Smooth muscle cell (in vitro differentiated cells): ENCODE measurements at regions not wholly inside any gene's neighbourhood (a gene's known extent, or its start where the extent isn't known, plus 50 kb on each side); places are given as distances from the start of the nearest gene placed in this dataset.

Experiments used
- DNase-seq: peaks from one replicate; lab custom pipeline; 2025; ENCODE audit not compliant: unreplicated experiment; lab: John Stamatoyannopoulos, UW
- H2AFZ ChIP-seq: fragments of 200-600 bp; sonication (generic); 2 replicates; pipeline ENCODE4 v1.6.0; 2016; ENCODE audit warnings: antibody characterized with exemption, low read depth, mild to moderate bottlenecking
- H3F3A ChIP-seq: fragments of 200-600 bp; sonication (generic); 2 replicates; pipeline ENCODE4 v1.6.0; 2017; ENCODE audit warnings: antibody characterized with exemption, low read depth
- H3K27ac ChIP-seq: fragments of 200-600 bp; sonication (generic); 2 replicates; pipeline ENCODE4 v1.5.1; 2016; ENCODE audit warnings: low read depth, mild to moderate bottlenecking
- H3K27me3 ChIP-seq: fragments of 200-600 bp; sonication (generic); 2 replicates; pipeline ENCODE4 v1.6.1; 2016; ENCODE audit warnings: low read depth, mild to moderate bottlenecking
- H3K36me3 ChIP-seq: fragments of 200-600 bp; sonication (generic); 2 replicates; pipeline ENCODE4 v1.5.1; 2016; ENCODE audit warnings: low read depth
- H3K4me1 ChIP-seq: fragments of 200-600 bp; sonication (generic); 2 replicates; pipeline ENCODE4 v1.5.1; 2016; ENCODE audit warnings: low read depth
- H3K4me2 ChIP-seq: fragments of 200-600 bp; sonication (generic); 2 replicates; pipeline ENCODE4 v1.6.0; 2016; ENCODE audit warnings: mild to moderate bottlenecking
- H3K4me3 ChIP-seq: fragments of 200-600 bp; sonication (generic); 2 replicates; pipeline ENCODE4 v1.5.1; 2016; ENCODE audit warnings: mild to moderate bottlenecking
- H3K79me2 ChIP-seq: fragments of 200-600 bp; sonication (generic); 2 replicates; pipeline ENCODE4 v1.6.0; 2016; ENCODE audit warnings: low read depth, mild to moderate bottlenecking
- H3K9ac ChIP-seq: fragments of 200-600 bp; sonication (generic); 2 replicates; pipeline ENCODE4 v1.6.0; 2016; ENCODE audit warnings: low read depth
- H3K9me3 ChIP-seq: fragments of 200-600 bp; sonication (generic); replicated peaks from 2 replicates; pipeline ENCODE4 v1.5.1; 2016; ENCODE audit warnings: low read depth
- H4K20me1 ChIP-seq: fragments of 200-600 bp; sonication (generic); 2 replicates; pipeline ENCODE4 v1.6.0; 2016; ENCODE audit warnings: low read depth
- WGBS: methylation state at CpG from one replicate; pipeline ENCODE4 v1.1.7; 2016; ENCODE audit warnings: low lambda C conversion rate; 5-methylcytosine and 5-hydroxymethylcytosine counted together
- TF ChIP-seq, protein P1 (sequence below): fragments of 200-600 bp; sonication (generic); IDR thresholded peaks from 2 replicates; pipeline ENCODE4 v1.5.1; 2017; ENCODE audit warnings: borderline replicate concordance, mild to moderate bottlenecking, antibody characterized with exemption; ENCODE audit not compliant: insufficient read depth, poor library complexity, severe bottlenecking

DNA sequence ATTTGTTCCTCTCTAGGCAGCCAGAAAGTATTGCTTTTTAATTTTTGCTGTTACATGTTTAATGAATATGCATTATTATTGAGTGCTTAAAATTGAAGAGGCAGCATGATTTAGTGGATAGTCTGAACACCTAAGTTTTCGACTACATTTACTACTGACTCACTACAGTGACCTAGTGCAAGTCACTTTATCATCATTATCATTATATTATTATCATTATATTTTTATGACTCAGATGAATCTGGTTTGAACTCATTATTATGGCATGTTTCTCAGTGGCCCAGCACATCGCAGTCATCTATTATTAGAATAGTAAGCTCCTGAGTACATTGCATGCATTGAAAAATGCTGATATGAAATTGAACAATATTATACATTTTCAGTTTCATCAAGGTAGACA is 351.2 kb upstream of the PRR20A start:
- Histone ChIP-seq H3K36me3 (no peaks in the 10 kb centered on the region), H3K9me3 (no peaks in the 10 kb centered on the region), H3K4me1 (no peaks in the 10 kb centered on the region), H3K27me3 (no peaks in the 10 kb centered on the region), H4K20me1 (no peaks in the 10 kb centered on the region), H3K79me2 (no peaks in the 10 kb centered on the region), H3K9ac (no peak overlapping the region), H3K4me3 (no peak overlapping the region), H2AFZ (no peak overlapping the region), H3K27ac (no peak overlapping the region), H3K4me2 (no peak overlapping the region), H3F3A (no peaks in the 10 kb centered on the region)
- 87% methylated on average over 2 of the region's 2 CpGs for WGBS
- no peak for DNase-seq
- TF ChIP-seq, protein P1, sequence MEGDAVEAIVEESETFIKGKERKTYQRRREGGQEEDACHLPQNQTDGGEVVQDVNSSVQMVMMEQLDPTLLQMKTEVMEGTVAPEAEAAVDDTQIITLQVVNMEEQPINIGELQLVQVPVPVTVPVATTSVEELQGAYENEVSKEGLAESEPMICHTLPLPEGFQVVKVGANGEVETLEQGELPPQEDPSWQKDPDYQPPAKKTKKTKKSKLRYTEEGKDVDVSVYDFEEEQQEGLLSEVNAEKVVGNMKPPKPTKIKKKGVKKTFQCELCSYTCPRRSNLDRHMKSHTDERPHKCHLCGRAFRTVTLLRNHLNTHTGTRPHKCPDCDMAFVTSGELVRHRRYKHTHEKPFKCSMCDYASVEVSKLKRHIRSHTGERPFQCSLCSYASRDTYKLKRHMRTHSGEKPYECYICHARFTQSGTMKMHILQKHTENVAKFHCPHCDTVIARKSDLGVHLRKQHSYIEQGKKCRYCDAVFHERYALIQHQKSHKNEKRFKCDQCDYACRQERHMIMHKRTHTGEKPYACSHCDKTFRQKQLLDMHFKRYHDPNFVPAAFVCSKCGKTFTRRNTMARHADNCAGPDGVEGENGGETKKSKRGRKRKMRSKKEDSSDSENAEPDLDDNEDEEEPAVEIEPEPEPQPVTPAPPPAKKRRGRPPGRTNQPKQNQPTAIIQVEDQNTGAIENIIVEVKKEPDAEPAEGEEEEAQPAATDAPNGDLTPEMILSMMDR, result no peak

DNA sequence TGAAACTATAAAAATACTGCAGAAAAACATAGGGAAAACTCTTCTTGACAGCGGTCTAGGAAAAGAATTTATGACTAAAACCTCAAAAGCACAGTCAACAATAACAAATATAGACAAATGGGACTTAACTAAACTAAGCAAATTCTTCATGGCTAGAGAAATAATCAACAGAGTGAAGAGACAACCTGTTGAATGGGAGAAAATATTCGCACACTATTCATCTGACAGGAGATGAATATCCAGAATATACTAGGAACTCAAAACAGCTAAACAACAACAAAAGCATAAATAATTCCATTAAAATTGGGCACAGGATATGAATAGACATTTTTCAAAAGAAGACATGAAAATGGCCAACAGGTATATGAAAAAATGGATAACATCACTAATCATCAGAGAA is 303.6 kb upstream of the PRR20A start:
- Histone ChIP-seq H3K4me1 (no peaks in the 10 kb centered on the region), H3K9me3 (no peaks in the 10 kb centered on the region), H3K79me2 (no peaks in the 10 kb centered on the region), H3K4me2 (no peak overlapping the region), H2AFZ (no peak overlapping the region), H3K9ac (no peak overlapping the region), H4K20me1 (no peaks in the 10 kb centered on the region), H3F3A (no peaks in the 10 kb centered on the region), H3K27ac (no peak overlapping the region), H3K27me3 (no peaks in the 10 kb centered on the region), H3K36me3 (no peaks in the 10 kb centered on the region), H3K4me3 (no peak overlapping the region)
- no peak for DNase-seq
- WGBS, result 94% methylated on average over 2 of the region's 2 CpGs
- TF ChIP-seq, protein P1, result no peak

DNA sequence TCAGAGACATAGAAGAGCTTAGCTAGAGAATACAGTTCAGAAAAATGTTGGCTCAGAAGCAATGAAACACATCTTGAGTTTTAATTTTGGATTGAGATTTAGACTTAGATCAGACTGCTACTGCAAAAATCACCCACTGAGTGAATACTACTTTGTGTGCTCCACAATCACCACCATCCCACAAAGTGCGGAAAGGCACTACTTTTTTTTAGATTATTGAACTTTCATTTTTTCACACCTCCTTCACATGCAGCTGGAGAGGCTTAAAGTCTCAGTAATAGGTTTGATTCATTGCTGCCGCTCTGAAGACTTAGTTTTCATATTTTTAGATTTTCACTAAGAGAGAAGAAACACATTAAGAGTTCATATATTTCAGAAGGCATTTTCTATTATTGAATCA is 289.9 kb upstream of the PRR20A start:
- Histone ChIP-seq H3K9me3 (no peaks in the 10 kb centered on the region), H4K20me1 (no peaks in the 10 kb centered on the region), H2AFZ (no peak overlapping the region), H3K9ac (no peak overlapping the region), H3K4me2 (no peak overlapping the region), H3K4me3 (no peak overlapping the region), H3K79me2 (no peaks in the 10 kb centered on the region), H3K4me1 (no peaks in the 10 kb centered on the region), H3K36me3 (no peaks in the 10 kb centered on the region), H3K27me3 (no peaks in the 10 kb centered on the region), H3K27ac (no peak overlapping the region), H3F3A (no peaks in the 10 kb centered on the region)
- TF ChIP-seq, protein P1, result no peak
- DNase-seq, result no peak
- 88% methylated on average over 2 of the region's 2 CpGs for WGBS

DNA sequence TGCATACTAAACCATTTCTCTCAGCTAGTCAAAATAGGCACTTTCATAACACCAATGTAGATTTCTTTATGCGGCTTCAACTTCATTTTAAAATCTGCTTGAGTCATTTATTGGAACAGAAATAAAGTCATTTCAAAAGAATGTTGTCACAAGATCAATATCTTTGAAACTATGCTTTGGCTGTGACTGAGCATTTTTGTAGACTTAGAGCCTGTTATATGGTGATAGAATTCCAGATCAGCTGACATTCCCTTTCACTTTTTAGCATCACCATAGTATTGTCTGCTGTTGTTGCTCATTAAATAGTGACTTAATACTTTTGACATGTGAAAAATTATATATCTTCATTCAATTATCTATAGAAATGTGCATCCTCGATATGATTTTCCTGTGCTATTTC is 279.2 kb upstream of the PRR20A start:
- no peaks in the 10 kb centered on the region for H3K79me2 ChIP-seq
- no peaks in the 10 kb centered on the region for H3F3A ChIP-seq
- H3K36me3 ChIP-seq, result no peaks in the 10 kb centered on the region
- no peak overlapping the region for H3K4me3 ChIP-seq
- no peak overlapping the region for H2AFZ ChIP-seq
- no peaks in the 10 kb centered on the region for H4K20me1 ChIP-seq
- TF ChIP-seq, protein P1, result no peak
- no peak for DNase-seq
- H3K4me1 ChIP-seq, result no peaks in the 10 kb centered on the region
- H3K4me2 ChIP-seq, result no peak overlapping the region
- no peaks in the 10 kb centered on the region for H3K27me3 ChIP-seq
- no peak overlapping the region for H3K9ac ChIP-seq
- WGBS, result 89% methylated on average over 2 of the region's 2 CpGs
- H3K27ac ChIP-seq, result no peak overlapping the region
- no peaks in the 10 kb centered on the region for H3K9me3 ChIP-seq
